Renal cortical epithelial cell (primary cell): ENCODE measurements at regions not wholly inside any gene's neighbourhood (a gene's known extent, or its start where the extent isn't known, plus 50 kb on each side); places are given as distances from the start of the nearest gene placed in this dataset.

Source experiments
- DNase-seq: peaks from one replicate; pipeline ENCODE4 v3.0.0-alpha.2; 2011; ENCODE audit warnings: low read depth

GRCh38 chr10:2981361-2981801 lies 86.0 kb upstream of the PFKP start:
- no peak for DNase-seq

DNA sequence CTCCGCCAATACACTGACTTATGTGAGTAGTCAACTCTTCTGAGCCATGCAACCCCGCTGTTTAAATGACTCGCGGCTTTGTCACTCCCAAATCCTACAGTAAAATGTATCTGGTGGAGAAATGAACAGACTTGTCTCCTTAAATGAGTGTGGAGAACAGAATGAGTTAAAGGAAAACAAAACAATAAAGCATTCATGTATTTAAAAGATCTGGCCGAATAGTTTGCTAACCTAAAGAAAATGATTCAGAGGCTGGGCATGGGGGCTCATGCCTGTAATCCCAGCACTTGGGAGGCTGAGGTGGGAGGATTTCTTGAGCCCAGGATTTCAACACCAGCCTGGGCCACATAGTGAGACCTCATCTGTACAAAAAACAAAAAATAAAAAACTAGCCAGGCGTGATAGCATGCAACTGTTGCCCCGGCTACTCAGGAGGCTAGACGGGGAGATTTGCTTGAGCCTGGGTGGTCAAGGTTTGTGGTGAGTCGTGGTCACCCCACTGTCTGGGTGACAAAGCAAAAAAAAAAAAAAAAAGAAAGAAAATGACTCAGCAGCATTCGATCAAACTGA lies 86.5 kb upstream of the PFKP start:
- peak; percentile 84 for DNase-seq

DNA sequence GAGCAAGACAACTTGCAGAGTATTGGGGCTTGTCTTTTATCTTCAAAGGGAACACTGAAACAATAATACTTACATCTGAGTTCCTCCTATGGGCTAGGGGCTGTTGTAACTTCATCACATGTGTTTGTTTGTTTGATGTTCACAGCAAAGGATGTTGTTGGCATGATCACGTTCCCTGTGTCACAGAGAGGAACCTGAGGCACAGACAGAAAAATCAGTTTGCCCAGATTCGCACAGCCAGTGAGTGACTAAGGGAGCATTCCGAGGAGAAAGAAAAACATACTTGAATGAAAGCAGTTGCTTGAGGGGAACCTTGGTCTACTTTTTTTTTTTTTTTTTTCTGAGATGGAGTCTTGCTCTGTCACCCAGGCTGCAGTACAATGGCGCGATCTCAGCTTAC lies 87.2 kb upstream of the PFKP start:
- DNase-seq = peak; percentile 60

- DNase-seq = no peak
Measured at GRCh38 chr10:2979306-2979705, 88.0 kb upstream of the PFKP start.

DNA sequence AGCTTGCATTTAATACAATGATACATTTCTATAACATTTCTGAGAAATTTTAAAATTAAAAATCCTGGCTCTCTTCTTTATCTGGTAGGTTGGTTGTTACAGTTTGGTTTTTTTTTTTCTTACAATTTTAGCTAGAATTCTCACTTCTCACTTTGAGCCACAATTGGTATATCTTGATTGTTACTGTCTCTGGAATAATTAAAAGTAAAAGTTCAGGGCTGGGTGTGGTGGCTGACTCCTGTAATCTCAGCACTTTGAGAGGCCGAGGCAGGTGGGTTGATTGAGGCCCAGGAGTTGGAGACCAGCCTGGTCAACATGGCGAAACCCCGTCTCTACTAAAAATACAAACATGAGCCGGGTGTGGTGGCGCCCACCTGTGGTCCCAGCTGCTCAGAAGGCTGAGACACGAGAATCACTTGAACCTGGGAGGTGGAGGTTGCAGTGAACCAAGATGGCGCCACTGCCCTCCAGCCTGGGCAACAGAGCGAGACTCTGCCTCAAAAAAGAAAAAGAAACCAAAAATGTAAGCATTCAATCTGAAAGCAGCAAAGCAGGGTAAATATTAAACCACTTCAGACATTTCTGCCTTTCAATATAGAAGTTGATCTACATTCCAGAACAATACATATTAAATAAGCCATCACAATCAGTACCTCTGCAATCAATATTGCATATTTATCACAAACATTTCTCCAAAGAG lies 88.6 kb upstream of the PFKP start:
- no peak for DNase-seq

DNA sequence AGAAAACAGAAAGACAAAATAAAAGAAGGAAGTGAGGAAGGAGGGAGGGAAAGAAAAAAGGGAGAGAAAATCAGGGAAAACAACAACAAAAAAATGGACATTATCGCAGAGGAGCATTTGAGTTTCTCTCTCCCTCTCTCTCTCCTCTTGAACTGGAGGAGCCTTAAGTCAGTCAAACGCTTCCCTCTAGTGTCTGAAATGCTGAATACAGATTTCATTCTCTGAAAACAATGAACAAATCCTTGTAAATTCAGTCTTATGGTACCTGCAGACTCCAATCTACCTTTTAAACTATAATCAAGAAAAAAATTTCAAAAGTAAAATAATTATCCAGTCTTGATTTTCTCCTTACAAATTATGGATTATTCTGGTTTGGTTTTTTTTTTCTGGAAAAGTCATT lies 89.2 kb upstream of the PFKP start:
- peak; percentile 80 for DNase-seq

GRCh38 chr10:2974503-2975207 lies 92.7 kb upstream of the PFKP start:
- DNase-seq = no peak

- no peak for DNase-seq
Measured at GRCh38 chr10:2974083-2974482, 93.3 kb upstream of the PFKP start.

- no peak for DNase-seq
Measured at GRCh38 chr10:2972810-2973209, 94.5 kb upstream of the PFKP start.

GRCh38 chr10:2972216-2972615 lies 95.1 kb upstream of the PFKP start:
- DNase-seq = no peak

- DNase-seq = no peak
Measured at GRCh38 chr10:2970190-2970823, 97.0 kb upstream of the PFKP start.

GRCh38 chr10:2968401-2969058 lies 98.8 kb upstream of the PFKP start:
- no peak for DNase-seq

DNA sequence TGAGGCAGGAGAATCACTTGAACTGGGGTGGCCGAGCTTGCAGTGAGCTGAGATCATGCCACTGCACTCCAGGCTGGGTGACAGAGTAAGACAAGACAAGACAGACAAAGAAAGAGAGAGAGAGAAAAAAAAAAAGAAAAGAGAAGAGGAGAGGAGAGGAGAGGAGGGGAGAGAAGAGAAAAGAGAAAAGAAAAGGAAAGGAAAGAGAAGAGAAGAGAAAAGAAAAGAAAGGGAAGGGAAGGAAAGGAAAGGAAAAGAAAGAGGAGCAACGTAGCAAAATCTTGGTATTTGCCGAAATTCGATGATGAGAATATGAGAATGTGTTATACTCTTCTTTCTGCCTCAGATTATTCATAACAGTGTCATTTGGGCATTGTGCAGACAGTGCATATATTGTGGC lies 101.2 kb upstream of the PFKP start:
- no peak for DNase-seq

DNA sequence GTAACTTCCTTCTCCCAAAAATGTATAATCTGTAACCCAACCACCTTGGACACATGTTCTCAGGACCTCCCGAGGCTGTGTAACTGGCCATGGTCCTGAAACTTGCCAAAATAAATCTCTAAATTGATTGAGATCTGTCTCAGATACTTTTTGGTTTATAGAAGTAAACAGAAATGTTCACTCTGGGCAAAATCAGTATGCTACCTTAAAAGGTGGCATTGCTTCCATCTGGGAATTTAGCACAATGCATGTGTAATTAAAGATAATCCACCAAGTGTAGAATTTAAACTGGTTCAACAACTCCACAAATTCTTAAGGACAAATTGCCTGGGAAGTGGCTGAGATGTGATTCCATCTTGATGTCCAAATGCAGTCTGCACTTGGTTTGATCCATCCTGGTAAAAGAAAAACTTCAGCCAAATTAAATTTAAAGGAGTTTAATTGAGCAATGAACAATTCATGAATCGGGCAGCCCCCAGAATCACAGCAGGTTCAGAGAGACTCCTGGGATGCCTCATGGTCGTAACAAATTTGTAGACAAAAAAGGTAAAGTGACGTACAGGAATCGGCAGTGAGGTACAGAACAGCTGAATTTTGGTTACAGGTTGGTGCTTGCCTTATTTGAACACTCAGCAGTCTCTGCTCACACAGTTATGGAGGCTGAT lies 102.6 kb upstream of the PFKP start:
- no peak for DNase-seq

DNA sequence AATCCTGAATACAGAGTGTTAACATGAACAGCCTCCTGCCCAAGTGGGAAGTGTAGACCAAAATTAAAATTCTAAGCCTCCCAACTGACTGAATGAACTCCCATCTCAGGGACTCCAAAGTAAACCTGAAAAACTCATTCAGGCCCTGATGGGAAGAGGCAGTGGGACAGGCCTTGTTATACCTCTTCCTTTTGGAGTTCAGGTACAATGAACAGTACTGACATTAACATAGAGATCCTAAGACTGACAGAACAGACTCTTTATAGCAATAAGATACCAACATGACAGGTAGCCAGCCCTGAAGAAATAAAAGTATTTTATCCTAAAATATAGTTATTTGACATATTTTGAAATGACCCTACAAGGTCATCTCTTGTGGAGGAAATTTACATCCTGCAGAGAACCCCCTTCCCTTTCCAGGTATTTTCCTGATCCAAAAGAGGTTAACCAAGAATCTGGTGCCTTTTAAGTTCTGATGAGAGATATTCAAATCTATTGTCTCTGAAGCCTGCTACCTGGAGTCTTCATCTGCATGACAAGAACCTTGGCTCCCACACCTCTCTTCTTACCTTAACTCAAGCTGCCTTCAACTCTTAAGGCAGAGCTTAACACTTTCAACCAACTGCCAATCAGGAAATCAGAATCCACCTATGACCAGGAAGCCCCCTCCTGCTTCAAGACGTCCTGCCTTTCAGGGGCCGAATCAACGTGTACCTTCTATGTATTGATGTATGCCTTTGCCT lies 103.3 kb upstream of the PFKP start:
- no peak for DNase-seq

GRCh38 chr10:2962194-2962593 lies 105.2 kb upstream of the PFKP start:
- no peak for DNase-seq

DNA sequence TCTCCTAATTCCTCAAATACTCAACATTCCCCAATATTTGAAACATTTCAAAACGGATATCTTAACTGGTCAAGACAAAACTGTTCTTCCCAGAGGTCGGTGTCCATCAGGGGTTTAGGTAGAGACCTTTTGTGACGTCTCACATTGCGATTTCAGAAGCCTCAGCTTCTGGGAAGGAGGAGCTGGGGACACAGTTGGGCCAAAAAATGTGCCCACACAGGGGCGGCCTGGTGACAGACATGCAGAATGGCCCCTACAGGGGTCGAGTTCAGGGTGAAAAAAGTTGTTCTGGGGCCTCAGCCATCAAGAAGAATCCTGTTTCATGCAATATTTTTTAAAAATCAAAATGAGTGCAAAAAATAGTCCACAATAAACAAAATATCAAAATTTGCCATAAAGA lies 108.7 kb upstream of the PFKP start:
- no peak for DNase-seq

DNA sequence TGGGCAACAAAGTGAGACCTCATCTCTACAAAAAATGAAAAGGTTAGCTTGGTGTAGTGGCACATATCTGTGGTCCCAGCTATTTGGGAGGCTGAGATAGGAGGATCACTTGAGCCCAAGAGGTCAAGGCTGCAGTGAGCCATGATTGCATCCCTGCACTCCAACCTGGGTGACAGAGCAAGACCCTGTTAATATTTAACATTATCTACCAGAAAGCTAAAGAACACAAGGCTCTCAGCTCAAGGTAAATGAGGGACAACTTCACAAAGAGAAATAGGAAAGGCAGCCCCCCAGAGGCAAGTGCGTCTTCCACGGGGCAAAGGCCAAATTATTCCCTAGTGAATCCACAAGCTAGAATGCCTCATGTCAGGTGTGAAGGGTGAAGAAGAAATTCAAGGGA lies 109.6 kb upstream of the PFKP start:
- no peak for DNase-seq

GRCh38 chr10:2955064-2955463 lies 112.3 kb upstream of the PFKP start:
- no peak for DNase-seq

GRCh38 chr10:2953495-2953894 lies 113.9 kb upstream of the PFKP start:
- DNase-seq = no peak

GRCh38 chr10:2951235-2951835 lies 116.0 kb upstream of the PFKP start:
- no peak for DNase-seq
